GM13977 (cell line): ENCODE measurements at regions not wholly inside any gene's neighbourhood (a gene's known extent, or its start where the extent isn't known, plus 50 kb on each side); places are given as distances from the start of the nearest gene placed in this dataset.

ENCODE experiments used
- DNase-seq: peaks from one replicate; pipeline ENCODE4 v3.0.0; 2012; ENCODE audit warnings: low spot score
- CTCF ChIP-seq: IDR thresholded peaks from 2 replicates; pipeline ENCODE4 v1.5.1; 2012; ENCODE audit warnings: mild to moderate bottlenecking, control low read depth; ENCODE audit not compliant: insufficient read depth; ENCODE audit errors: extremely low read depth, missing control alignments
- in situ Hi-C: fragments of 300-500 bp; cut with MboI; formaldehyde crosslinking; loops from one replicate; pipeline ENCODE4 v1.12.0; 2022; ENCODE audit warnings: low sequenced_read_pairs, low pct_unique_long_range_greater_than_20kb, mixed read lengths, inconsistent platforms; ENCODE audit not compliant: unreplicated experiment

- in situ Hi-C loops = loop anchor here (25.0 kb wide), 1 partner anchor 439 kb away; no protein-coding TSS in a partner anchor
- peak; percentile 56 for DNase-seq
- no peak for TF ChIP-seq CTCF
Observed at GRCh38 chr6:6798448-6798860, 209.9 kb downstream of the LY86 start.

- in situ Hi-C loops = no loop called here
- DNase-seq = no peak
- no peak for TF ChIP-seq CTCF
Observed at GRCh38 chr6:6801005-6801335, 212.4 kb downstream of the LY86 start.

GRCh38 chr6:6801635-6802218 lies 213.2 kb downstream of the LY86 start:
- no peak for DNase-seq
- in situ Hi-C loops = no loop called here
- TF ChIP-seq CTCF = no peak

- in situ Hi-C loops = no loop called here
- TF ChIP-seq CTCF = no peak
- DNase-seq = peak; percentile 66
Observed at GRCh38 chr6:6803180-6803977, 214.9 kb downstream of the LY86 start.

- in situ Hi-C loops = no loop called here
- no peak for DNase-seq
- TF ChIP-seq CTCF = no peak
Observed at GRCh38 chr6:6804843-6805615, 216.5 kb downstream of the LY86 start.

GRCh38 chr6:6806844-6807518 lies 218.5 kb downstream of the LY86 start:
- TF ChIP-seq CTCF = no peak
- no peak for DNase-seq
- in situ Hi-C loops = no loop called here
